ENCODE measurements at regions not wholly inside any gene's neighbourhood (a gene's known extent, or its start where the extent isn't known, plus 50 kb on each side); places are given as distances from the start of the nearest gene placed in this dataset.

- no peak for ATAC-seq (replicated peaks in 1 of 4)
- Histone ChIP-seq H3K27me3 (replicated peaks in 1 of 2; ENCODE audit: control insufficient read depth in 2 of 2, extremely low read depth in 1 of 2, insufficient read depth in 2 of 2, low read length in 1 of 2) (no peaks in the 10 kb centered on the region), H3K9me3 (no peaks in the 10 kb centered on the region), H3K4me3 (ENCODE audit: control insufficient read depth in 1 of 2, extremely low read depth in 1 of 2, low read length in 1 of 2) (no peak overlapping the region), H3K4me1 (ENCODE audit: control insufficient read depth in 1 of 2, extremely low read depth in 1 of 2, insufficient read depth in 2 of 2, low read length in 2 of 2) (no peaks in the 10 kb centered on the region), H3K27ac (ENCODE audit: low read length) (no peak overlapping the region), H3K36me3 (ENCODE audit: control insufficient read depth in 2 of 2, extremely low read depth in 1 of 2, insufficient read depth in 1 of 2, low read length in 1 of 2) (no peaks in the 10 kb centered on the region)
- H3K27me3 Mint-ChIP-seq, result peaks cover 3 to 8% of the 10 kb centered on the region in 2 donors
- ChIA-PET CTCF (interaction anchor here in 1 of 2 donors (0.7 kb wide), 1 partner anchor 1660 kb away, joined by 4 read pairs; no protein-coding TSS in a partner anchor), POLR2A (no interaction called here)
- no peaks in the 10 kb centered on the region for H3K4me1 Mint-ChIP-seq
- no peaks in the 10 kb centered on the region for H3K36me3 Mint-ChIP-seq
- H3K9me3 Mint-ChIP-seq, result no peaks in the 10 kb centered on the region
- H3K27ac Mint-ChIP-seq, result no peak overlapping the region
- no peak for DNase-seq
- H3K4me3 Mint-ChIP-seq, result no peak overlapping the region
- 69% methylated on average over 2 of the region's 2 CpGs for WGBS (ENCODE audit: insufficient coverage)
These were observed 57.3 kb upstream of the SLC24A5 start for GRCh38 chr15:48063411-48063985.

- no peaks in the 10 kb centered on the region for H3K36me3 ChIP-seq (ENCODE audit: control insufficient read depth in 2 of 2, extremely low read depth in 1 of 2, insufficient read depth in 1 of 2, low read length in 1 of 2)
- Mint-ChIP-seq H3K27ac (no peak overlapping the region), H3K4me1 (no peaks in the 10 kb centered on the region), H3K9me3 (no peaks in the 10 kb centered on the region), H3K4me3 (no peak overlapping the region), H3K27me3 (peaks cover 3 to 8% of the 10 kb centered on the region in 2 donors), H3K36me3 (no peaks in the 10 kb centered on the region)
- no peaks in the 10 kb centered on the region for H3K9me3 ChIP-seq
- H3K27ac ChIP-seq (ENCODE audit: low read length), result no peak overlapping the region
- no peak overlapping the region for H3K4me3 ChIP-seq (ENCODE audit: control insufficient read depth in 1 of 2, extremely low read depth in 1 of 2, low read length in 1 of 2)
- no peaks in the 10 kb centered on the region for H3K27me3 ChIP-seq (replicated peaks in 1 of 2; ENCODE audit: control insufficient read depth in 2 of 2, extremely low read depth in 1 of 2, insufficient read depth in 2 of 2, low read length in 1 of 2)
- ChIA-PET CTCF (no interaction called here), POLR2A (no interaction called here)
- DNase-seq (no peak), ATAC-seq (replicated peaks in 1 of 4) (no peak)
- no peaks in the 10 kb centered on the region for H3K4me1 ChIP-seq (ENCODE audit: control insufficient read depth in 1 of 2, extremely low read depth in 1 of 2, insufficient read depth in 2 of 2, low read length in 2 of 2)
- no CpG with 5 or more reads among the region's 2 CpGs for WGBS (ENCODE audit: insufficient coverage)
These were observed 56.4 kb upstream of the SLC24A5 start for GRCh38 chr15:48064421-48064820.

- H3K36me3 ChIP-seq (ENCODE audit: control insufficient read depth in 2 of 2, extremely low read depth in 1 of 2, insufficient read depth in 1 of 2, low read length in 1 of 2), result no peaks in the 10 kb centered on the region
- no peaks in the 10 kb centered on the region for H3K4me1 ChIP-seq (ENCODE audit: control insufficient read depth in 1 of 2, extremely low read depth in 1 of 2, insufficient read depth in 2 of 2, low read length in 2 of 2)
- Mint-ChIP-seq H3K27me3 (peaks cover 0 to 8% of the 10 kb centered on the region in 2 donors), H3K4me1 (no peaks in the 10 kb centered on the region), H3K9me3 (peaks cover 0 to 3% (median 0%) of the 10 kb centered on the region in 3 donors), H3K27ac (no peak overlapping the region), H3K36me3 (no peaks in the 10 kb centered on the region), H3K4me3 (no peak overlapping the region)
- no peaks in the 10 kb centered on the region for H3K9me3 ChIP-seq
- no peak for ATAC-seq (replicated peaks in 1 of 4)
- no peak for DNase-seq
- 6% methylated on average over 2 of the region's 3 CpGs for WGBS (ENCODE audit: insufficient coverage)
- ChIA-PET POLR2A (no interaction called here), CTCF (interaction anchor here in 1 of 2 donors (0.5 kb wide), 1 partner anchor 142 kb away, joined by 3 read pairs; no protein-coding TSS in a partner anchor)
- no peak overlapping the region for H3K4me3 ChIP-seq (ENCODE audit: control insufficient read depth in 1 of 2, extremely low read depth in 1 of 2, low read length in 1 of 2)
- H3K27me3 ChIP-seq (replicated peaks in 1 of 2; ENCODE audit: control insufficient read depth in 2 of 2, extremely low read depth in 1 of 2, insufficient read depth in 2 of 2, low read length in 1 of 2), result no peaks in the 10 kb centered on the region
- H3K27ac ChIP-seq (ENCODE audit: low read length), result no peak overlapping the region
These were observed 54.3 kb upstream of the SLC24A5 start for GRCh38 chr15:48066456-48066855.

Data from T-cell (primary cell).